H1 (cell line): ENCODE measurements at regions not wholly inside any gene's neighbourhood (a gene's known extent, or its start where the extent isn't known, plus 50 kb on each side); places are given as distances from the start of the nearest gene placed in this dataset.

ENCODE experiments used
- SIX5 ChIP-seq: IDR thresholded peaks from 2 replicates; pipeline ENCODE4 v1.6.1; 2011; ENCODE audit warnings: mild to moderate bottlenecking, low read depth, low read length
- SP1 ChIP-seq: IDR thresholded peaks from 2 replicates; pipeline ENCODE4 v1.6.1; 2011; ENCODE audit warnings: low read depth, low read length

GRCh38 chr2:67662222-67662621, 265.1 kb downstream of the ETAA1 start (continued):
- TF ChIP-seq SIX5 (no peak), SP1 (no peak)
- TF ChIP-seq, all 59 proteins: peak for 0
